BLaER1 treated with 17β-estradiol and CSF1 and Interleukin-3, amounts not matched to agents 10 nM and 100 nM (cell line): ENCODE measurements at regions not wholly inside any gene's neighbourhood (a gene's known extent, or its start where the extent isn't known, plus 50 kb on each side); places are given as distances from the start of the nearest gene placed in this dataset.

ENCODE experiments used
- H3K27ac ChIP-seq, 11 experiments: shearing (Covaris generic); formaldehyde crosslinking; 2 replicates each; pipeline ENCODE4 v1.8.1; 2022
- H3K27me3 ChIP-seq, 11 experiments: shearing (Covaris generic); formaldehyde crosslinking; 2 replicates each; pipeline ENCODE4 v1.8.1; 2022
- H3K36me3 ChIP-seq, 11 experiments: shearing (Covaris generic); formaldehyde crosslinking; 2 replicates each; pipeline ENCODE4 v1.8.1; 2022
- H3K4me1 ChIP-seq, 10 experiments: shearing (Covaris generic); formaldehyde crosslinking; 2 replicates each; pipeline ENCODE4 v1.8.1; 2022
- H3K4me2 ChIP-seq, 11 experiments: shearing (Covaris generic); formaldehyde crosslinking; 2 replicates each; pipeline ENCODE4 v1.8.1; 2022
- H3K4me3 ChIP-seq, 10 experiments: shearing (Covaris generic); formaldehyde crosslinking; 2 replicates each; pipeline ENCODE4 v1.8.1; 2022
- H3K9ac ChIP-seq, 11 experiments: shearing (Covaris generic); formaldehyde crosslinking; 2 replicates each; pipeline ENCODE4 v1.8.1; 2022
- H3K9me3 ChIP-seq, 11 experiments: shearing (Covaris generic); formaldehyde crosslinking; replicated peaks in 1 of 11; 2 replicates each; pipeline ENCODE4 v1.8.1; 2022
- H4K20me1 ChIP-seq, 11 experiments: shearing (Covaris generic); formaldehyde crosslinking; 2 replicates each; pipeline ENCODE4 v1.8.1; 2022
- Cebpa-rat ChIP-seq, 11 experiments: shearing (Covaris generic); IDR thresholded peaks; 2 replicates each; pipeline ENCODE4 v1.8.1; 2022

DNA sequence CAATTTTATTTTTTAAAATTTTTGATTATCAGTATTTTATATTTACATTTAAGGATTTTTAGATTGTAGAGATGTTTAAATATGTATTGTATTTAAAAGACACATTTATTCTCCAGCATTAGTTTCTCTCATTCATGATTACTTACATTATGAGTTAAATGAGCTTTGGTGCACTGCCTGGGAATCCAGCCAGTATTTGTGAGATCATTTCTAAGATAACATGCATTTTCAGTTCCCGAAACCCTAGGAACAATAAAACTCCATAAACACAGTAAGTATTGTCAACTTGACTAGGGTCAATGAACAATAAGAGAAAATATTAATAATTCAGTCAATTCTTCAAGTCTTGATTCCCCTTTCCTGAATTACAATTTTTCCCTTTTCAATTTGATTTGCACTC is 403.3 kb downstream of the PLK2 start:
- H3K9ac ChIP-seq = no peak overlapping the region
- no peak overlapping the region for H3K4me3 ChIP-seq
- H4K20me1 ChIP-seq = no peaks in the 10 kb centered on the region
- TF ChIP-seq Cebpa-rat (IDR thresholded peaks at IDR 0.05) = no peak
- no peak overlapping the region for H3K27ac ChIP-seq
- peaks cover 7 to 17% (median 9%) of the 10 kb centered on the region in 11 experiments; a peak in 18 of 22 replicates for H3K9me3 ChIP-seq
- H3K4me1 ChIP-seq = no peaks in the 10 kb centered on the region
- H3K4me2 ChIP-seq = no peak overlapping the region
- H3K27me3 ChIP-seq = no peaks in the 10 kb centered on the region
- H3K36me3 ChIP-seq = no peaks in the 10 kb centered on the region

GRCh38 chr5:58054018-58054417 is 405.9 kb downstream of the PLK2 start:
- Histone ChIP-seq H3K4me3 (no peak overlapping the region), H3K9ac (no peak overlapping the region), H4K20me1 (no peaks in the 10 kb centered on the region), H3K27me3 (no peaks in the 10 kb centered on the region), H3K4me2 (no peak overlapping the region), H3K4me1 (no peaks in the 10 kb centered on the region), H3K27ac (no peak overlapping the region), H3K9me3 (peaks cover 7 to 17% (median 9%) of the 10 kb centered on the region in 11 experiments; a peak in 18 of 22 replicates), H3K36me3 (no peaks in the 10 kb centered on the region)
- TF ChIP-seq Cebpa-rat (IDR thresholded peaks at IDR 0.05) = peak in 2 of 11 experiments; percentile 30 to 58; a peak in 4 of 22 replicates

DNA sequence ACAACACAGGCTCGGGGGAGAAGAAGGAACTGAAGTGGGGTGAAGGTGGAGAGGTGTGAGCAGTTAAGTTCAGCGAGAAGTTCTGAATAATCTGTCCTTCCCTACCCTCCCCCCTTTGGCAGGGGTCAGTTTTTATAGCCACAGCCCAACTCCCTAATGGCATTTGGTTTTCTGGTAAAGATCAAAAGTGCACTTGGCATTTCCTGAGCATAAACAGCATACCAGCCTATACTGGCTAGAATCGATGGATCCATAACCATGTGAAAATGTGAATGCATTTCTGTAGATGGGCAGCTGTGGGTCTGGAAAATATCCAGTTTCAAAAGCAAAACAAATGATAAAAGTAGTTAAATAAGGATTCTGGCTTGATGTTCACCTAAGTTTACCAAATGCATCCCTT is 410.9 kb downstream of the PLK2 start:
- Histone ChIP-seq H3K36me3 (no peaks in the 10 kb centered on the region), H3K4me2 (no peak overlapping the region), H3K9me3 (no peaks in the 10 kb centered on the region; a peak in 3 of 22 replicates), H4K20me1 (no peaks in the 10 kb centered on the region), H3K27me3 (no peaks in the 10 kb centered on the region), H3K4me3 (no peak overlapping the region), H3K9ac (no peak overlapping the region), H3K4me1 (no peaks in the 10 kb centered on the region), H3K27ac (no peak overlapping the region)
- TF ChIP-seq Cebpa-rat (IDR thresholded peaks at IDR 0.05) = no peak

GRCh38 chr5:58048185-58048925 is 411.5 kb downstream of the PLK2 start:
- H3K9ac ChIP-seq = no peak overlapping the region
- H3K4me2 ChIP-seq = no peak overlapping the region
- H3K4me1 ChIP-seq = no peaks in the 10 kb centered on the region
- no peaks in the 10 kb centered on the region for H3K36me3 ChIP-seq
- H3K4me3 ChIP-seq = no peak overlapping the region
- no peak for TF ChIP-seq Cebpa-rat (IDR thresholded peaks at IDR 0.05)
- no peaks in the 10 kb centered on the region for H4K20me1 ChIP-seq
- no peaks in the 10 kb centered on the region; a peak in 2 of 22 replicates for H3K9me3 ChIP-seq
- H3K27ac ChIP-seq = no peak overlapping the region
- no peaks in the 10 kb centered on the region for H3K27me3 ChIP-seq

DNA sequence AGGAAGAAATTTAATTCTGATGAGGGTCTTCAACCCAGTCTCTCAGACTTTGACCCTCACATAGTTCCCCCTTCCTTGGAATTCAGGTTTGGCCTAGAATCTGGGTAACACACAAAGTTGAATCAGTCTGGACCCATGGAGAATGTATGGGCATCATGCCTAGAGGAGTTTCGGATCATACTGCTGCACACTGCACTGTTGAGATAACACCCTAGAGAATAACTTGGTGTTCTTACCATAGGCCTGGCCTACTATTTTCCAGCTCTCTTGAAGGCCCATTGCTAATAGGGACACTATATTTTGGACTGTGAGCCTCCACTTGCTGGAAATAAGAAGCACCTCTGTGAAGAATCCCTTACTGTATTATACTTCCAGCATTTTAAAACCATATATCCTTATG is 413.5 kb downstream of the PLK2 start:
- TF ChIP-seq Cebpa-rat (IDR thresholded peaks at IDR 0.05) = no peak
- Histone ChIP-seq H3K27me3 (no peaks in the 10 kb centered on the region), H4K20me1 (no peaks in the 10 kb centered on the region), H3K9me3 (no peaks in the 10 kb centered on the region), H3K4me3 (no peak overlapping the region), H3K4me1 (peaks cover 0 to 7% (median 0%) of the 10 kb centered on the region in 10 experiments; a peak in 3 of 20 replicates), H3K4me2 (no peak overlapping the region), H3K27ac (no peak overlapping the region), H3K36me3 (no peaks in the 10 kb centered on the region), H3K9ac (no peak overlapping the region)

- Histone ChIP-seq H4K20me1 (no peaks in the 10 kb centered on the region), H3K27me3 (no peaks in the 10 kb centered on the region), H3K27ac (no peak overlapping the region), H3K4me3 (no peak overlapping the region), H3K4me2 (no peak overlapping the region), H3K36me3 (no peaks in the 10 kb centered on the region), H3K9me3 (no peaks in the 10 kb centered on the region), H3K9ac (no peak overlapping the region), H3K4me1 (peaks cover 0 to 7% (median 0%) of the 10 kb centered on the region in 10 experiments; a peak in 3 of 20 replicates)
- TF ChIP-seq Cebpa-rat (IDR thresholded peaks at IDR 0.05) = no peak
These were observed 415.7 kb downstream of the PLK2 start for GRCh38 chr5:58044166-58044565.

- H3K9me3 ChIP-seq = no peaks in the 10 kb centered on the region
- H3K27me3 ChIP-seq = no peaks in the 10 kb centered on the region
- H4K20me1 ChIP-seq = no peaks in the 10 kb centered on the region
- H3K4me2 ChIP-seq = peak overlapping the region in 4 of 11 experiments; percentile 5 to 41 (median 38); a peak in 6 of 22 replicates
- no peak overlapping the region for H3K4me3 ChIP-seq
- H3K36me3 ChIP-seq = no peaks in the 10 kb centered on the region
- H3K27ac ChIP-seq = no peak overlapping the region
- TF ChIP-seq Cebpa-rat (IDR thresholded peaks at IDR 0.05) = no peak
- H3K4me1 ChIP-seq = peaks cover 0 to 7% (median 0%) of the 10 kb centered on the region in 10 experiments; a peak in 3 of 20 replicates
- no peak overlapping the region for H3K9ac ChIP-seq
These were observed 416.6 kb downstream of the PLK2 start for GRCh38 chr5:58043032-58043945.

- H3K4me2 ChIP-seq = no peak overlapping the region
- no peak overlapping the region for H3K27ac ChIP-seq
- no peak overlapping the region for H3K4me3 ChIP-seq
- H3K36me3 ChIP-seq = no peaks in the 10 kb centered on the region
- no peak for TF ChIP-seq Cebpa-rat (IDR thresholded peaks at IDR 0.05)
- no peak overlapping the region for H3K9ac ChIP-seq
- no peaks in the 10 kb centered on the region for H3K27me3 ChIP-seq
- no peaks in the 10 kb centered on the region for H3K9me3 ChIP-seq
- H4K20me1 ChIP-seq = no peaks in the 10 kb centered on the region
- H3K4me1 ChIP-seq = peaks cover 0 to 7% (median 0%) of the 10 kb centered on the region in 10 experiments; a peak in 3 of 20 replicates
These were observed 418.0 kb downstream of the PLK2 start for GRCh38 chr5:58041884-58042283.

DNA sequence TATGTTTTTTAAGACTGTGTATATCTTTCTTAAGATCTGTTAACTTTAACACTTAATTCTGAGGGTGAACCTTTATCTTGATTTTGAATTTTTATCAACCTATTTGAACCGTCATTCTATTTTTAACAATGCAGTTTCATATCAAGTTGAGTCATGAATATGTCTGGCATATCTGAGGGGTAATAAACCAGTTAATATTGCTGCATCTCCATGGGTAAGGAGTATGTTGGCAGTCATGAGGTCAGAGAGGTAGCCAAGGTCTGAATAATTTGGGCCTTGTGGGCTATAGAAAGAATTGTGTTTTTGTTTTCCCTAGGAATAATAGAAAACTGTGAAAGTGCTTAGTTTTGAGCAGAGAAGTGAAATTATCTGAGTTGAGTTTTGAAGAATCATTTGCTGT is 419.0 kb downstream of the PLK2 start:
- Histone ChIP-seq H3K36me3 (no peaks in the 10 kb centered on the region), H3K27me3 (no peaks in the 10 kb centered on the region), H3K27ac (no peak overlapping the region), H3K4me3 (no peak overlapping the region), H3K9ac (no peak overlapping the region), H3K9me3 (no peaks in the 10 kb centered on the region), H3K4me1 (peaks cover 0 to 7% (median 0%) of the 10 kb centered on the region in 10 experiments; a peak in 3 of 20 replicates), H3K4me2 (no peak overlapping the region), H4K20me1 (no peaks in the 10 kb centered on the region)
- no peak for TF ChIP-seq Cebpa-rat (IDR thresholded peaks at IDR 0.05)
